H9 (cell line): ENCODE measurements at regions not wholly inside any gene's neighbourhood (a gene's known extent, or its start where the extent isn't known, plus 50 kb on each side); places are given as distances from the start of the nearest gene placed in this dataset.

Source experiments
- DNase-seq: peaks from one replicate; pipeline ENCODE4 v3.0.0-alpha.2; 2017
- H2AFZ ChIP-seq: one replicate; pipeline ENCODE4 v1.6.1; 2013; ENCODE audit warnings: mild to moderate bottlenecking, low read length, control low read depth, moderate library complexity
- H2AK5ac ChIP-seq: 2 replicates; pipeline ENCODE4 v1.6.1; 2013; ENCODE audit warnings: low read length, control low read depth, mixed read lengths; ENCODE audit not compliant: insufficient read length
- H2BK120ac ChIP-seq: one replicate; pipeline ENCODE4 v1.6.1; 2013; ENCODE audit warnings: low read depth, mild to moderate bottlenecking, low read length, control low read depth, inconsistent platforms; ENCODE audit not compliant: poor library complexity, severe bottlenecking
- H2BK12ac ChIP-seq: 2 replicates; pipeline ENCODE4 v1.6.1; 2013; ENCODE audit warnings: low read length, control low read depth, mixed read lengths, low read depth; ENCODE audit not compliant: insufficient read length
- H2BK15ac ChIP-seq: 2 replicates; pipeline ENCODE4 v1.6.1; 2013; ENCODE audit warnings: low read depth, low read length, control low read depth
- H2BK20ac ChIP-seq: one replicate; pipeline ENCODE4 v1.6.1; 2013; ENCODE audit warnings: low read depth, mild to moderate bottlenecking, low read length, control low read depth, inconsistent platforms; ENCODE audit not compliant: poor library complexity, severe bottlenecking
- H2BK5ac ChIP-seq: 2 replicates; pipeline ENCODE4 v1.6.1; 2013; ENCODE audit warnings: low read length, control low read depth, mixed read lengths; ENCODE audit not compliant: insufficient read length
- H3K14ac ChIP-seq: 2 replicates; pipeline ENCODE4 v1.6.1; 2013; ENCODE audit warnings: low read length, control low read depth; ENCODE audit not compliant: insufficient read depth
- H3K18ac ChIP-seq: 2 replicates; pipeline ENCODE4 v1.6.1; 2013; ENCODE audit warnings: low read depth, mild to moderate bottlenecking, mixed read lengths, low read length, control low read depth; ENCODE audit not compliant: insufficient read length
- H3K23ac ChIP-seq: 2 replicates; pipeline ENCODE4 v1.6.1; 2013; ENCODE audit warnings: low read length, control low read depth, mixed read lengths, low read depth; ENCODE audit not compliant: insufficient read length
- H3K23me2 ChIP-seq: 2 replicates; pipeline ENCODE4 v1.6.1; 2013; ENCODE audit warnings: low read depth, mild to moderate bottlenecking, mixed read lengths, low read length, control low read depth; ENCODE audit not compliant: insufficient read length, poor library complexity, severe bottlenecking
- H3K27ac ChIP-seq: 2 replicates; pipeline ENCODE4 v1.5.1; 2013; ENCODE audit warnings: low read length, control low read depth, mixed read lengths, low read depth; ENCODE audit not compliant: insufficient read length
- H3K27me3 ChIP-seq: 2 replicates; pipeline ENCODE4 v1.6.1; 2013; ENCODE audit warnings: low read length, control low read depth, inconsistent platforms; ENCODE audit not compliant: insufficient read depth
- H3K4ac ChIP-seq: 2 replicates; pipeline ENCODE4 v1.6.1; 2013; ENCODE audit warnings: low read depth, mild to moderate bottlenecking, control low read depth, inconsistent platforms, low read length, moderate library complexity
- H3K4me1 ChIP-seq: 2 replicates; pipeline ENCODE4 v1.6.1; 2013; ENCODE audit warnings: low read length, control low read depth, inconsistent platforms; ENCODE audit not compliant: insufficient read depth
- H3K4me2 ChIP-seq: 2 replicates; pipeline ENCODE4 v1.6.1; 2013; ENCODE audit warnings: low read length, control low read depth, mixed read lengths; ENCODE audit not compliant: insufficient read length, insufficient read depth
- H3K56ac ChIP-seq: 2 replicates; pipeline ENCODE4 v1.6.1; 2013; ENCODE audit warnings: low read depth, mild to moderate bottlenecking, mixed read lengths, low read length, control low read depth; ENCODE audit not compliant: insufficient read length
- H3K79me1 ChIP-seq: 2 replicates; pipeline ENCODE4 v1.6.1; 2013; ENCODE audit warnings: low read depth, mild to moderate bottlenecking, moderate library complexity, low read length, control low read depth, inconsistent platforms; ENCODE audit not compliant: insufficient read depth, poor library complexity, severe bottlenecking
- H3K79me2 ChIP-seq: 2 replicates; pipeline ENCODE4 v1.6.1; 2013; ENCODE audit warnings: low read length, control low read depth, inconsistent platforms; ENCODE audit not compliant: insufficient read depth
- H3K9ac ChIP-seq: 2 replicates; pipeline ENCODE4 v1.6.1; 2013; ENCODE audit warnings: low read length, control low read depth, mixed read lengths; ENCODE audit not compliant: insufficient read length; ENCODE audit errors: extremely low read depth
- H3K9me3 ChIP-seq: one replicate; pipeline ENCODE4 v1.6.1; 2013; ENCODE audit warnings: low read depth, low read length, inconsistent platforms; ENCODE audit not compliant: control insufficient read depth
- H3T11ph ChIP-seq: one replicate; pipeline ENCODE4 v1.6.1; 2013; ENCODE audit warnings: mild to moderate bottlenecking, low read length, control low read depth, inconsistent platforms
- H4K20me1 ChIP-seq: one replicate; pipeline ENCODE4 v1.6.1; 2013; ENCODE audit not compliant: control insufficient read depth, insufficient read length, insufficient read depth
- H4K5ac ChIP-seq: 2 replicates; pipeline ENCODE4 v1.6.1; 2013; ENCODE audit warnings: low read depth, mild to moderate bottlenecking, mixed read lengths, low read length, control low read depth; ENCODE audit not compliant: insufficient read length
- H4K8ac ChIP-seq: replicated peaks from 2 replicates; pipeline ENCODE4 v1.6.1; 2013; ENCODE audit warnings: low read length, control low read depth, mixed read lengths, low read depth; ENCODE audit not compliant: insufficient read length
- H4K91ac ChIP-seq: 2 replicates; pipeline ENCODE4 v1.6.1; 2013; ENCODE audit warnings: low read depth, mild to moderate bottlenecking, moderate library complexity, mixed read lengths, low read length, control low read depth; ENCODE audit not compliant: insufficient read length
- H3K27ac Mint-ChIP-seq, 3 experiments: 2 replicates in 2 of 3; 3 replicates in 1 of 3; pipeline ENCODE4 v1.8.0; 2020 to 2021; ENCODE audit warnings: mixed read lengths in 3 of 3, mild to moderate bottlenecking in 1 of 3, moderate library complexity in 1 of 3
- H3K27me3 Mint-ChIP-seq: 2 replicates; pipeline ENCODE4 v1.8.0; 2021; ENCODE audit warnings: low read depth, mild to moderate bottlenecking, moderate library complexity, mixed read lengths
- H3K36me3 Mint-ChIP-seq, 3 experiments: 2 replicates in 2 of 3; 3 replicates in 1 of 3; pipeline ENCODE4 v1.8.0; 2020 to 2021; ENCODE audit warnings: low read depth in 3 of 3, mixed read lengths in 3 of 3; ENCODE audit not compliant: insufficient read depth in 1 of 3
- H3K4me1 Mint-ChIP-seq, 2 experiments: 2 replicates each; pipeline ENCODE4 v1.8.0; 2020; ENCODE audit warnings: mixed read lengths in 2 of 2
- H3K4me3 Mint-ChIP-seq, 2 experiments: 2 replicates in 1 of 2; 3 replicates in 1 of 2; pipeline ENCODE4 v1.8.0; 2020 to 2021; ENCODE audit warnings: mild to moderate bottlenecking in 2 of 2, mixed read lengths in 2 of 2, moderate library complexity in 1 of 2
- H3K9me3 Mint-ChIP-seq, 2 experiments: 2 replicates in 1 of 2; 3 replicates in 1 of 2; pipeline ENCODE4 v1.8.0; 2020; ENCODE audit warnings: mild to moderate bottlenecking in 2 of 2, mixed read lengths in 2 of 2, moderate library complexity in 1 of 2
- CTCF ChIP-seq: fragments of 200-600 bp; sonication (generic); conservative IDR thresholded peaks from 3 replicates; pipeline ENCODE4 v1.8.0; 2021; ENCODE audit warnings: antibody characterized with exemption, mild to moderate bottlenecking

- Mint-ChIP-seq H3K4me1 (0 out of 4 replicates have a peak, but pooled peaks cover 0 to 3% of the 10 kb centered on the region in 2 experiments), H3K27me3 (no peaks in the 10 kb centered on the region), H3K36me3 (no peaks in the 10 kb centered on the region)
These were observed 1500.7 kb upstream of the FLRT2 start for GRCh38 chr14:84029246-84029645.

More at GRCh38 chr14:84029246-84029645, 1500.7 kb upstream of the FLRT2 start:
- H3K4me2 ChIP-seq = no peak overlapping the region
- H3K79me2 ChIP-seq = no peaks in the 10 kb centered on the region
- no peak overlapping the region for H3K18ac ChIP-seq
- no peak overlapping the region for H3K23ac ChIP-seq
- H3K4ac ChIP-seq = no peak overlapping the region
- TF ChIP-seq CTCF = no peak
- H3K9me3 ChIP-seq = no peaks in the 10 kb centered on the region
- H3K27ac ChIP-seq = no peak overlapping the region
- H2AFZ ChIP-seq = no peak overlapping the region
- no peak overlapping the region for H2BK120ac ChIP-seq
- H3K27me3 ChIP-seq = no peaks in the 10 kb centered on the region
- no peak overlapping the region for H3K9ac ChIP-seq
- H4K8ac ChIP-seq = no peak overlapping the region
- H4K91ac ChIP-seq = no peak overlapping the region
- H3K23me2 ChIP-seq = no peaks in the 10 kb centered on the region
- H4K20me1 ChIP-seq = no peaks in the 10 kb centered on the region
- no peak overlapping the region for H3T11ph ChIP-seq
- no peak overlapping the region for H2BK15ac ChIP-seq
- no peak overlapping the region for H2AK5ac ChIP-seq
- Mint-ChIP-seq H3K9me3 (no peaks in the 10 kb centered on the region), H3K27ac (no peak overlapping the region), H3K4me3 (no peak overlapping the region)
- H3K56ac ChIP-seq = no peak overlapping the region
- no peak overlapping the region for H2BK20ac ChIP-seq
- H4K5ac ChIP-seq = no peak overlapping the region
- no peaks in the 10 kb centered on the region for H3K79me1 ChIP-seq
- DNase-seq = no peak
- H2BK12ac ChIP-seq = no peak overlapping the region
- no peak overlapping the region for H2BK5ac ChIP-seq
- no peaks in the 10 kb centered on the region for H3K4me1 ChIP-seq
- H3K14ac ChIP-seq = no peak overlapping the region
